Smooth muscle cell (in vitro differentiated cells): ENCODE measurements at regions not wholly inside any gene's neighbourhood (a gene's known extent, or its start where the extent isn't known, plus 50 kb on each side); places are given as distances from the start of the nearest gene placed in this dataset.
A peak's percentile ranks its signal among the peaks of the same experiment; 100 is the strongest.

ENCODE experiments used
- DNase-seq: peaks from one replicate; lab custom pipeline; 2025; ENCODE audit not compliant: unreplicated experiment; lab: John Stamatoyannopoulos, UW
- H2AFZ ChIP-seq: fragments of 200-600 bp; sonication (generic); 2 replicates; pipeline ENCODE4 v1.6.0; 2016; ENCODE audit warnings: antibody characterized with exemption, low read depth, mild to moderate bottlenecking
- H3F3A ChIP-seq: fragments of 200-600 bp; sonication (generic); 2 replicates; pipeline ENCODE4 v1.6.0; 2017; ENCODE audit warnings: antibody characterized with exemption, low read depth
- H3K27ac ChIP-seq: fragments of 200-600 bp; sonication (generic); 2 replicates; pipeline ENCODE4 v1.5.1; 2016; ENCODE audit warnings: low read depth, mild to moderate bottlenecking
- H3K27me3 ChIP-seq: fragments of 200-600 bp; sonication (generic); 2 replicates; pipeline ENCODE4 v1.6.1; 2016; ENCODE audit warnings: low read depth, mild to moderate bottlenecking
- H3K36me3 ChIP-seq: fragments of 200-600 bp; sonication (generic); 2 replicates; pipeline ENCODE4 v1.5.1; 2016; ENCODE audit warnings: low read depth
- H3K4me1 ChIP-seq: fragments of 200-600 bp; sonication (generic); 2 replicates; pipeline ENCODE4 v1.5.1; 2016; ENCODE audit warnings: low read depth
- H3K4me2 ChIP-seq: fragments of 200-600 bp; sonication (generic); 2 replicates; pipeline ENCODE4 v1.6.0; 2016; ENCODE audit warnings: mild to moderate bottlenecking
- H3K4me3 ChIP-seq: fragments of 200-600 bp; sonication (generic); 2 replicates; pipeline ENCODE4 v1.5.1; 2016; ENCODE audit warnings: mild to moderate bottlenecking
- H3K79me2 ChIP-seq: fragments of 200-600 bp; sonication (generic); 2 replicates; pipeline ENCODE4 v1.6.0; 2016; ENCODE audit warnings: low read depth, mild to moderate bottlenecking
- H3K9ac ChIP-seq: fragments of 200-600 bp; sonication (generic); 2 replicates; pipeline ENCODE4 v1.6.0; 2016; ENCODE audit warnings: low read depth
- H3K9me3 ChIP-seq: fragments of 200-600 bp; sonication (generic); replicated peaks from 2 replicates; pipeline ENCODE4 v1.5.1; 2016; ENCODE audit warnings: low read depth
- H4K20me1 ChIP-seq: fragments of 200-600 bp; sonication (generic); 2 replicates; pipeline ENCODE4 v1.6.0; 2016; ENCODE audit warnings: low read depth
- WGBS: methylation state at CpG from one replicate; pipeline ENCODE4 v1.1.7; 2016; ENCODE audit warnings: low lambda C conversion rate; 5-methylcytosine and 5-hydroxymethylcytosine counted together
- TF ChIP-seq, protein P1 (sequence below): fragments of 200-600 bp; sonication (generic); IDR thresholded peaks from 2 replicates; pipeline ENCODE4 v1.5.1; 2017; ENCODE audit warnings: borderline replicate concordance, mild to moderate bottlenecking, antibody characterized with exemption; ENCODE audit not compliant: insufficient read depth, poor library complexity, severe bottlenecking

DNA sequence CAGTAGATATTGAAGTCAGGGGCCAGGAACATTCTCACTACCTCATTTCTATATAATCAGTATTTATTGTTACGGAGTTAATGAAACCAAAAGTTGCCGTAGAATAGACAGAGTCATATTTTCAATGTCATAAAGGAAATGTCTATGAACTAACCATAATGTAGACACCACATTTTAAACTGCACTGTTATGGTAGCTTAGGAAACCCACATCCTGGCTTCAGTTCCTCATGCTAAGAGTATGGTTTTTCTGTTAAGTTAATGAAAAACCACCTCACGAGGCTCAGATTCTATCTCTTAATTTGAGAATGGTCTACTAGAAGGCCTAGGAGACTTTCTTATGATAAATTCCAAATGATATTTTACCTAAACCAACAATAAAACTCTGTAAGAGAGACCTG is 166.5 kb downstream of the TMEM26 start:
- TF ChIP-seq, protein P1, sequence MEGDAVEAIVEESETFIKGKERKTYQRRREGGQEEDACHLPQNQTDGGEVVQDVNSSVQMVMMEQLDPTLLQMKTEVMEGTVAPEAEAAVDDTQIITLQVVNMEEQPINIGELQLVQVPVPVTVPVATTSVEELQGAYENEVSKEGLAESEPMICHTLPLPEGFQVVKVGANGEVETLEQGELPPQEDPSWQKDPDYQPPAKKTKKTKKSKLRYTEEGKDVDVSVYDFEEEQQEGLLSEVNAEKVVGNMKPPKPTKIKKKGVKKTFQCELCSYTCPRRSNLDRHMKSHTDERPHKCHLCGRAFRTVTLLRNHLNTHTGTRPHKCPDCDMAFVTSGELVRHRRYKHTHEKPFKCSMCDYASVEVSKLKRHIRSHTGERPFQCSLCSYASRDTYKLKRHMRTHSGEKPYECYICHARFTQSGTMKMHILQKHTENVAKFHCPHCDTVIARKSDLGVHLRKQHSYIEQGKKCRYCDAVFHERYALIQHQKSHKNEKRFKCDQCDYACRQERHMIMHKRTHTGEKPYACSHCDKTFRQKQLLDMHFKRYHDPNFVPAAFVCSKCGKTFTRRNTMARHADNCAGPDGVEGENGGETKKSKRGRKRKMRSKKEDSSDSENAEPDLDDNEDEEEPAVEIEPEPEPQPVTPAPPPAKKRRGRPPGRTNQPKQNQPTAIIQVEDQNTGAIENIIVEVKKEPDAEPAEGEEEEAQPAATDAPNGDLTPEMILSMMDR: no peak
- no peak for DNase-seq
- no peaks in the 10 kb centered on the region for H3K4me1 ChIP-seq
- no peaks in the 10 kb centered on the region for H3K27me3 ChIP-seq
- H4K20me1 ChIP-seq: no peaks in the 10 kb centered on the region
- H3F3A ChIP-seq: no peaks in the 10 kb centered on the region
- H3K9ac ChIP-seq: no peak overlapping the region
- H3K4me2 ChIP-seq: no peak overlapping the region
- no peaks in the 10 kb centered on the region for H3K79me2 ChIP-seq
- 81% methylated on average over 3 of the region's 3 CpGs for WGBS
- H3K9me3 ChIP-seq: no peaks in the 10 kb centered on the region
- H3K27ac ChIP-seq: no peak overlapping the region
- no peaks in the 10 kb centered on the region for H3K36me3 ChIP-seq
- no peak overlapping the region for H3K4me3 ChIP-seq
- no peak overlapping the region for H2AFZ ChIP-seq

DNA sequence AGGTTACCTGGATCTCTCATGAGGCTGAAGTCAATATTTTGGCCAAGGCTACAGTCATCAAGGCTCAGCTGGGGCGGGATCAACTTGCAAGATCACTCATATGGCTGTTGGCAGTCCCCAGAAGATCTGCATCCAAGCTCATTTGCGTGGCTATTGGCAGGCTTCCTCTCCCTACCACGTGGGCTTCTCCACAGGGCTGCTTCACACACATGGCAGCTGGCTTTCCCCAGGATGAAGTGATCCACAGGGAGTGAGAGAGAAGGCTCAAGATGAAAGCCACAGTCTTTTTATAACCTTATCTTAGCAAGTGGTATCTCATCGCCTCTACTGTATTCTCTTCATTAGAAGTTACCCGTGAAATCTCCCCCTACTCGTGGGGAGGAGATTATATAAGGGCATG is 167.4 kb downstream of the TMEM26 start:
- Histone ChIP-seq H3K9ac (no peak overlapping the region), H3F3A (peaks cover 5% of the 10 kb centered on the region), H2AFZ (peak overlapping the region; percentile 29), H4K20me1 (no peaks in the 10 kb centered on the region), H3K27me3 (no peaks in the 10 kb centered on the region), H3K4me3 (no peak overlapping the region), H3K79me2 (no peaks in the 10 kb centered on the region), H3K36me3 (no peaks in the 10 kb centered on the region), H3K9me3 (no peaks in the 10 kb centered on the region), H3K27ac (no peak overlapping the region), H3K4me2 (no peak overlapping the region), H3K4me1 (no peaks in the 10 kb centered on the region)
- TF ChIP-seq, protein P1: no peak
- 54% methylated on average over 6 of the region's 6 CpGs for WGBS
- DNase-seq: no peak

DNA sequence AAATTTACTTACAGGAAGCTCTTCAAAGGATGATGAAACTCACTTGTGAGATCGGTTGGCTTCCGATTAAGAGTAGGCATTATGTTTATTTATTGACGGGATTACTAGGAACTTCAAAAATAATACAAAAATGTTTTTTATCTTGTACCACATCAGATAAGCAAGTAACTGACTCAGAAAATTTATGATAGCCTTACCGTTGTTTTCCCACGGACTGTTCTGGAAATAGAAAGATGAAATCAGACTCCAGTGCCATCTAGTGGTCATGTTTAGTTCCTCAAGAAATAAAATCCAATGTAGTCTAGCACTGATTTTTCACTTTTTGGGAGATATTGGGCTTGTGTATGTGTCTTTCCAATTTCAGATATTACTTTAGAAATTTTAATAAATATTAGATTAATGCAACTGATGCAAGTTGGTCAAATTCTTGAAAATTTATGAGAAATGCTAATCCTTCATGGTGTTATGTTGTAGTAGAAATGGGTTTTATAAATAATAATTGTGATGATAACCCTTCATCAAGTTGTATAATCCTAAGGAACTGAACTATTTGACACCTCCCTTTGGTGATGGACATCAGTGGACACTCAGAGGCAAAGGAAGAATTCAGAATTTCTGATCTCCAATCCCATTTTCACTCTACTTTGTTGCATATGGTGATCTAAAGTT is 168.8 kb downstream of the TMEM26 start:
- TF ChIP-seq, protein P1: peak; percentile 76
- Histone ChIP-seq H3K4me1 (no peaks in the 10 kb centered on the region), H3K4me3 (peak overlapping the region; percentile 31), H3F3A (peaks cover 5% of the 10 kb centered on the region), H4K20me1 (no peaks in the 10 kb centered on the region), H3K27me3 (no peaks in the 10 kb centered on the region), H3K79me2 (no peaks in the 10 kb centered on the region), H3K9me3 (no peaks in the 10 kb centered on the region), H3K36me3 (no peaks in the 10 kb centered on the region), H3K9ac (no peak overlapping the region), H3K27ac (peak overlapping the region; percentile 20), H2AFZ (peak overlapping the region; percentile 9), H3K4me2 (peak overlapping the region; percentile 73)
- 6% methylated on average over 5 of the region's 5 CpGs for WGBS
- no peak for DNase-seq

DNA sequence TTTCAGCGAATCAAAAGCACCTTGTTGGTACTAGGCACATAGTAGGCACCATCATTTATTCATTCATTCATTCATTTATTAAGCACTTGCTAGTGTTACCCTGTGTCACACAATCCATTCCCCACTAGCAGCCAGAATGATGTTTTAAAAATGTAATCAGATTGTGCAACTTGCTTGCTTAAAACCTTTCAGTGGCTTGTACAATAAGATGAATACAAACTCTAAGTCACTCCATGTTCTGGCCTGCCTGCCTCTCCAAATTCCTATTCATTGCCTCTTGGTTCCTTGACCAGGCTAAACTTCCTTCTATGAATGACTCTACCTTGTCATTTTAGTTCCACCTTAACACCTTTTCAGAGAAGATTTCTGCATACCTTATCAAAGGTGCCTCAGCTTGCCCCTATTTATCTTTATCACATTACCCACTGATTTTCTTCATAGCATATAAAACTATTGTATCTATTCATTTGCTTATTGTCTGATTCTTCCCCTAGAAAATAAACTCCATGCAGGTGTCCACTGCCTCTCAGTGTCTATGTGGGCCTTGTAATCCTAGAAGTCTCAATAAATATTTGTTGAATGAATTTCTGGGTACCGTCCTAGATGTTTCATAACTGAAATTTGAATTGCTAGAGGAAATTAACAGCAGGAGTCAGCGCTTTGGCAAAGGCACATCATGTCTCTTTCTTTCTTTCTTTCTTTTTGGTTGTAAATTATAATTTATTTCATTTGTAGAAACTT is 169.5 kb downstream of the TMEM26 start:
- TF ChIP-seq, protein P1: no peak
- H3F3A ChIP-seq: peaks cover 5% of the 10 kb centered on the region
- H2AFZ ChIP-seq: peak overlapping the region; percentile 8
- no peaks in the 10 kb centered on the region for H3K4me1 ChIP-seq
- H3K4me3 ChIP-seq: peak overlapping the region; percentile 31
- H3K9me3 ChIP-seq: no peaks in the 10 kb centered on the region
- H3K27ac ChIP-seq: peak overlapping the region; percentile 20
- H3K79me2 ChIP-seq: no peaks in the 10 kb centered on the region
- no peaks in the 10 kb centered on the region for H3K27me3 ChIP-seq
- peak overlapping the region; percentile 73 for H3K4me2 ChIP-seq
- DNase-seq: no peak
- 61% methylated on average over 3 of the region's 3 CpGs for WGBS
- H4K20me1 ChIP-seq: no peaks in the 10 kb centered on the region
- H3K9ac ChIP-seq: no peak overlapping the region
- H3K36me3 ChIP-seq: no peaks in the 10 kb centered on the region
